K562 (cell line): ENCODE measurements at regions not wholly inside any gene's neighbourhood (a gene's known extent, or its start where the extent isn't known, plus 50 kb on each side); places are given as distances from the start of the nearest gene placed in this dataset.

Experiments used
- BRD4 ChIP-seq: fragments of 200-600 bp; sonication (generic); IDR thresholded peaks from 2 replicates; pipeline ENCODE4 v1.6.1; 2017; ENCODE audit warnings: inconsistent platforms
- CHD2 ChIP-seq: IDR thresholded peaks from 2 replicates; pipeline ENCODE4 v1.6.1; 2011; ENCODE audit warnings: low read depth, low read length
- IRF2 ChIP-seq: sonication (generic); formaldehyde crosslinking; IDR thresholded peaks from 2 replicates; pipeline ENCODE4 v1.8.1; 2022; ENCODE audit warnings: mild to moderate bottlenecking, missing genetic modification reagents
- SIN3A ChIP-seq, 2 experiments: fragments of 150-350 bp in 1 of 2; IDR thresholded peaks; 2 replicates each; pipeline ENCODE4 v1.6.1; 2011 to 2016; ENCODE audit warnings: borderline replicate concordance in 2 of 2, low read depth in 2 of 2, low read length in 2 of 2, mild to moderate bottlenecking in 2 of 2, moderate library complexity in 2 of 2; ENCODE audit not compliant: control insufficient read depth in 1 of 2
- SMARCC2 ChIP-seq: fragments of 450-650 bp; IDR thresholded peaks from 2 replicates; pipeline ENCODE4 v1.6.1; 2017; ENCODE audit warnings: antibody characterized with exemption, moderate library complexity, mild to moderate bottlenecking, low read depth
- SRF ChIP-seq, 2 experiments: fragments of 250-450, 450-650 bp in 1 of 2; sonication (Bioruptor Pico) in 1 of 2; sonication (generic) in 1 of 2; formaldehyde crosslinking; IDR thresholded peaks; 2 replicates each; pipeline versions ENCODE4 v1.5.0 to v1.5.1; 2020 to 2022; ENCODE audit warnings: mild to moderate bottlenecking in 1 of 2, missing genetic modification reagents in 1 of 2
- TCF7 ChIP-seq: sonication (generic); IDR thresholded peaks from 2 replicates; pipeline ENCODE4 v1.6.1; 2016; ENCODE audit warnings: antibody characterized with exemption, borderline replicate concordance
- YY1 ChIP-seq, 3 experiments: IDR thresholded peaks; 2 replicates each; pipeline ENCODE4 v1.6.1; 2011; ENCODE audit warnings: low read length in 2 of 3, mild to moderate bottlenecking in 2 of 3, moderate library complexity in 2 of 3, borderline replicate concordance in 1 of 3, control low read depth in 1 of 3, low read depth in 1 of 3; ENCODE audit not compliant: insufficient read depth in 3 of 3, insufficient replicate concordance in 2 of 3, control insufficient read depth in 1 of 3, insufficient read length in 1 of 3; ENCODE audit errors: extremely low read depth in 1 of 3
- ZBTB8A ChIP-seq: fragments of 450-650 bp; IDR thresholded peaks from 2 replicates; pipeline ENCODE4 v1.6.1; 2018; ENCODE audit warnings: mild to moderate bottlenecking, moderate library complexity; ENCODE audit not compliant: partially characterized antibody
- ZKSCAN8 ChIP-seq: fragments of 200-800 bp; sonication (Bioruptor generic); IDR thresholded peaks from 2 replicates; pipeline ENCODE4 v1.6.1; 2016; ENCODE audit warnings: missing genetic modification characterization, missing compliant biosample characterization
- ZNF41 ChIP-seq: fragments of 250-450 bp; sonication (Bioruptor Pico); conservative IDR thresholded peaks from 2 replicates; pipeline ENCODE4 v1.4.0; 2020; ENCODE audit warnings: mild to moderate bottlenecking
- TF ChIP-seq, protein P1 (sequence below): fragments of 250-450 bp; sonication (Bioruptor Pico); IDR thresholded peaks from 2 replicates; pipeline ENCODE4 v1.8.0; 2022; ENCODE audit warnings: moderate library complexity, mild to moderate bottlenecking, inconsistent platforms
- TF ChIP-seq, protein P2 (sequence below), 3 experiments: IDR thresholded peaks in 2 of 3; conservative IDR thresholded peaks in 1 of 3; 2 replicates each; pipeline ENCODE4 v1.5.1; 2011 to 2012; ENCODE audit warnings: low read length in 3 of 3, mild to moderate bottlenecking in 3 of 3, control low read depth in 2 of 3, improper control_type of control experiment in 1 of 3, inconsistent platforms in 1 of 3, low read depth in 1 of 3, mixed read lengths in 1 of 3, moderate library complexity in 1 of 3; ENCODE audit not compliant: insufficient read depth in 2 of 3
- TF ChIP-seq, protein P3 (sequence below), 2 experiments: fragments of 200-800 bp in 1 of 2; sonication (Bioruptor generic) in 1 of 2; sonication (generic) in 1 of 2; formaldehyde crosslinking in 1 of 2; IDR thresholded peaks in 1 of 2; conservative IDR thresholded peaks in 1 of 2; 2 replicates each; pipeline versions ENCODE4 v1.5.0 to v1.6.1; 2016 to 2020; ENCODE audit warnings: missing compliant biosample characterization in 1 of 2, missing genetic modification characterization in 1 of 2, missing genetic modification reagents in 1 of 2

DNA sequence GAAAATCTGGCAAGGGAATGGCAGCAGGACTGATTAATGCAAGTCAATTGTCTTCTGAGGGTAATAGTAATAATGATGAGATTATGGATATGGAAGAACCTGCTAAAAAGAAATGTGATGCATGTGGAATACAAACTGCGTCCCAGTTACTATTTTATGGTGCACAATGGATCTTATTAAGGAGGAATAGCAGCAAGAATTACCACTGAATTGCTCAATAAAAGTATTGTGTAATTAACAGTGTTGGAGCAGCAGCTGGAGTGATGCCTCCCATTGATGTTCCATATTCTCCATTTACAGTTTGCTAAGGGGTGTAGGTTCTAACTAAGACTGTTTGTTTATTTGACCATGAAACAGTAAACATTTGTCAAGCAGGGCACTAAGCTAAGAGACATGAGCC is 167.9 kb downstream of the HRH4 start:
- TF ChIP-seq IRF2 (no peak), CHD2 (no peak), YY1 (IDR thresholded peaks at IDR 0.05; ENCODE audit: borderline replicate concordance in 1 of 3, control insufficient read depth in 1 of 3, extremely low read depth in 1 of 3, insufficient read depth in 3 of 3, insufficient read length in 1 of 3, insufficient replicate concordance in 2 of 3, low read depth in 1 of 3, low read length in 2 of 3) (no peak), ZBTB8A (no peak), ZKSCAN8 (CRISPR knock-in tag) (no peak), SRF (CRISPR knock-in tag; IDR thresholded peaks at IDR 0.05) (no peak), ZNF41 (CRISPR knock-in tag) (no peak), SMARCC2 (no peak), BRD4 (no peak), SIN3A (IDR thresholded peaks at IDR 0.05; ENCODE audit: borderline replicate concordance in 2 of 2, control insufficient read depth in 1 of 2, low read depth in 2 of 2, low read length in 2 of 2) (no peak), TCF7 (no peak)
- TF ChIP-seq, protein P1, sequence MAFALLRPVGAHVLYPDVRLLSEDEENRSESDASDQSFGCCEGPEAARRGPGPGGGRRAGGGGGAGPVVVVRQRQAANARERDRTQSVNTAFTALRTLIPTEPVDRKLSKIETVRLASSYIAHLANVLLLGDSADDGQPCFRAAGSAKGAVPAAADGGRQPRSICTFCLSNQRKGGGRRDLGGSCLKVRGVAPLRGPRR (CRISPR knock-in tag), result no peak
- TF ChIP-seq, protein P2, sequence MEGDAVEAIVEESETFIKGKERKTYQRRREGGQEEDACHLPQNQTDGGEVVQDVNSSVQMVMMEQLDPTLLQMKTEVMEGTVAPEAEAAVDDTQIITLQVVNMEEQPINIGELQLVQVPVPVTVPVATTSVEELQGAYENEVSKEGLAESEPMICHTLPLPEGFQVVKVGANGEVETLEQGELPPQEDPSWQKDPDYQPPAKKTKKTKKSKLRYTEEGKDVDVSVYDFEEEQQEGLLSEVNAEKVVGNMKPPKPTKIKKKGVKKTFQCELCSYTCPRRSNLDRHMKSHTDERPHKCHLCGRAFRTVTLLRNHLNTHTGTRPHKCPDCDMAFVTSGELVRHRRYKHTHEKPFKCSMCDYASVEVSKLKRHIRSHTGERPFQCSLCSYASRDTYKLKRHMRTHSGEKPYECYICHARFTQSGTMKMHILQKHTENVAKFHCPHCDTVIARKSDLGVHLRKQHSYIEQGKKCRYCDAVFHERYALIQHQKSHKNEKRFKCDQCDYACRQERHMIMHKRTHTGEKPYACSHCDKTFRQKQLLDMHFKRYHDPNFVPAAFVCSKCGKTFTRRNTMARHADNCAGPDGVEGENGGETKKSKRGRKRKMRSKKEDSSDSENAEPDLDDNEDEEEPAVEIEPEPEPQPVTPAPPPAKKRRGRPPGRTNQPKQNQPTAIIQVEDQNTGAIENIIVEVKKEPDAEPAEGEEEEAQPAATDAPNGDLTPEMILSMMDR (IDR thresholded peaks at IDR 0.05 in 2 of 3, conservative IDR thresholded peaks at IDR 0.05 in 1 of 3; ENCODE audit: insufficient read depth in 2 of 3, low read depth in 1 of 3, low read length in 3 of 3), result no peak
- TF ChIP-seq, protein P3, sequence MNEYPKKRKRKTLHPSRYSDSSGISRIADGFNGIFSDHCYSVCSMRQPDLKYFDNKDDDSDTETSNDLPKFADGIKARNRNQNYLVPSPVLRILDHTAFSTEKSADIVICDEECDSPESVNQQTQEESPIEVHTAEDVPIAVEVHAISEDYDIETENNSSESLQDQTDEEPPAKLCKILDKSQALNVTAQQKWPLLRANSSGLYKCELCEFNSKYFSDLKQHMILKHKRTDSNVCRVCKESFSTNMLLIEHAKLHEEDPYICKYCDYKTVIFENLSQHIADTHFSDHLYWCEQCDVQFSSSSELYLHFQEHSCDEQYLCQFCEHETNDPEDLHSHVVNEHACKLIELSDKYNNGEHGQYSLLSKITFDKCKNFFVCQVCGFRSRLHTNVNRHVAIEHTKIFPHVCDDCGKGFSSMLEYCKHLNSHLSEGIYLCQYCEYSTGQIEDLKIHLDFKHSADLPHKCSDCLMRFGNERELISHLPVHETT (CRISPR knock-in tag; conservative IDR thresholded peaks at IDR 0.05 in 1 of 2, IDR thresholded peaks at IDR 0.05 in 1 of 2), result no peak
